HCT116 (cell line): ENCODE measurements at regions not wholly inside any gene's neighbourhood (a gene's known extent, or its start where the extent isn't known, plus 50 kb on each side); places are given as distances from the start of the nearest gene placed in this dataset.

ENCODE experiments used
- ATAC-seq: fragments of 200-7000 bp; cut with Tn5 transposase; 2 replicates; pipeline ENCODE4 v1.9.1; 2020; ENCODE audit warnings: mild to moderate bottlenecking, moderate library complexity
- BruUV-seq: library from RNA; stranded (reverse); fragments of 400-500 nt; replicated peaks from 2 replicates; lab custom pipeline; 2021; lab: Mats Ljungman, UMichigan
- CTCF ChIA-PET: fragments of 300-600 bp; sonication (Branson Sonifier 250); formaldehyde crosslinking; loops from one replicate; lab custom pipeline; 2021; ENCODE audit warnings: antibody characterized with exemption; lab: Charles Lee
- POLR2A ChIA-PET: fragments of 300-600, 350-600 bp; sonication (Branson Sonifier 250); formaldehyde crosslinking; loops from one replicate; lab custom pipeline; 2021; ENCODE audit warnings: antibody characterized with exemption; lab: Charles Lee
- RAD21 ChIA-PET, 2 experiments: fragments of 300-600 bp; sonication (Branson Sonifier 250); formaldehyde crosslinking; loops; one replicate each; lab custom pipeline; 2023; ENCODE audit warnings: low total read pairs in 2 of 2; ENCODE audit not compliant: uncharacterized antibody in 2 of 2, unreplicated experiment in 2 of 2, low non-redundant PET in 1 of 2; lab: Charles Lee
- DNase-seq: peaks from one replicate; pipeline ENCODE4 v3.0.0-alpha.2; 2010; ENCODE audit warnings: low read depth, low spot score
- H2AFZ ChIP-seq: fragments of 200-600 bp; shearing (Covaris generic), sonication (generic); 2 replicates; pipeline ENCODE4 v1.6.1; 2017; ENCODE audit warnings: low read depth, mixed run types, mixed read lengths, antibody characterized with exemption, low read length; ENCODE audit not compliant: poor library complexity, severe bottlenecking
- H3K27ac ChIP-seq: 2 replicates; pipeline ENCODE4 v1.5.1; 2012; ENCODE audit warnings: low read depth, low read length
- H3K27me3 ChIP-seq: fragments of 200-600 bp; sonication (generic); 2 replicates; pipeline ENCODE4 v1.6.1; 2016; ENCODE audit warnings: mixed run types, low read length, mixed read lengths; ENCODE audit not compliant: insufficient read depth
- H3K36me3 ChIP-seq, 2 experiments: fragments of 200-500 bp in 1 of 2; fragments of 200-600 bp in 1 of 2; sonication (Bioruptor generic) in 1 of 2; sonication (generic) in 1 of 2; 2 replicates each; pipeline versions ENCODE4 v1.5.1 to v1.6.1; 2014 to 2016; ENCODE audit warnings: low read length in 2 of 2, inconsistent platforms in 1 of 2, mixed read lengths in 1 of 2, mixed run types in 1 of 2; ENCODE audit not compliant: insufficient read depth in 2 of 2, control insufficient read depth in 1 of 2
- H3K4me1 ChIP-seq, 2 experiments: fragments of 200-600 bp in 1 of 2; sonication (generic) in 1 of 2; 2 replicates each; pipeline versions ENCODE4 v1.5.1 to v1.6.1; 2012 to 2017; ENCODE audit warnings: low read length in 2 of 2, inconsistent platforms in 1 of 2, mild to moderate bottlenecking in 1 of 2, mixed read lengths in 1 of 2, mixed run types in 1 of 2, moderate library complexity in 1 of 2; ENCODE audit not compliant: insufficient read depth in 2 of 2, control insufficient read depth in 1 of 2
- H3K4me2 ChIP-seq: fragments of 200-600 bp; sonication (generic); 2 replicates; pipeline ENCODE4 v1.6.1; 2017; ENCODE audit warnings: mixed run types, low read length, mixed read lengths
- H3K4me3 ChIP-seq, 2 experiments: fragments of 200-600 bp in 1 of 2; sonication (generic) in 1 of 2; replicated peaks in 1 of 2; 2 replicates each; pipeline ENCODE4 v1.5.1; 2011 to 2016; ENCODE audit warnings: low read length in 2 of 2, control low read depth in 1 of 2, low read depth in 1 of 2, mild to moderate bottlenecking in 1 of 2, mixed read lengths in 1 of 2, mixed run types in 1 of 2
- H3K79me2 ChIP-seq: fragments of 200-600 bp; sonication (generic); 2 replicates; pipeline ENCODE4 v1.6.1; 2017; ENCODE audit warnings: mild to moderate bottlenecking, mixed run types, low read length, moderate library complexity, mixed read lengths; ENCODE audit not compliant: insufficient read depth
- H3K9ac ChIP-seq: fragments of 200-600 bp; sonication (generic); 2 replicates; pipeline ENCODE4 v1.6.1; 2016; ENCODE audit warnings: low read length, mixed read lengths
- H3K9me2 ChIP-seq: fragments of 200-600 bp; sonication (generic), shearing (Covaris generic); 2 replicates; pipeline ENCODE4 v1.6.1; 2017; ENCODE audit warnings: mixed run types, mild to moderate bottlenecking, moderate library complexity; ENCODE audit not compliant: insufficient read depth
- H3K9me3 ChIP-seq, 2 experiments: fragments of 200-500 bp in 1 of 2; fragments of 200-600 bp in 1 of 2; sonication (Bioruptor generic) in 1 of 2; sonication (generic) in 1 of 2; 2 replicates each; pipeline ENCODE4 v1.6.1; 2014 to 2017; ENCODE audit warnings: low read length in 2 of 2, mixed read lengths in 2 of 2, inconsistent platforms in 1 of 2, low read depth in 1 of 2, mild to moderate bottlenecking in 1 of 2, mixed run types in 1 of 2, moderate library complexity in 1 of 2; ENCODE audit not compliant: control insufficient read depth in 1 of 2, insufficient read depth in 1 of 2
- H4K20me1 ChIP-seq: fragments of 200-600 bp; sonication (generic), shearing (Covaris generic); 2 replicates; pipeline ENCODE4 v1.6.1; 2017; ENCODE audit warnings: mixed run types, mild to moderate bottlenecking, moderate library complexity; ENCODE audit not compliant: insufficient read depth
- CBX3 ChIP-seq: IDR thresholded peaks from 2 replicates; pipeline ENCODE4 v1.6.1; 2012; ENCODE audit warnings: low read depth
- CEBPB ChIP-seq: IDR thresholded peaks from 2 replicates; pipeline ENCODE4 v1.6.1; 2012; ENCODE audit warnings: low read depth
- EZH2 ChIP-seq: fragments of 200-600 bp; sonication (generic); IDR thresholded peaks from 2 replicates; pipeline ENCODE4 v1.6.1; 2017; ENCODE audit warnings: antibody characterized with exemption, mixed run types
- POLR2A ChIP-seq: IDR thresholded peaks from 2 replicates; pipeline ENCODE4 v1.7.0; 2011; ENCODE audit warnings: borderline replicate concordance; ENCODE audit not compliant: insufficient read depth, insufficient read length; ENCODE audit errors: extremely low read depth
- POLR2AphosphoS5 ChIP-seq: IDR thresholded peaks from 2 replicates; pipeline ENCODE4 v1.6.1; 2011; ENCODE audit warnings: mild to moderate bottlenecking, low read depth, low read length, moderate library complexity
- RAD21 ChIP-seq: IDR thresholded peaks from 2 replicates; pipeline ENCODE4 v1.6.1; 2012; ENCODE audit warnings: low read depth, mild to moderate bottlenecking
- SIN3A ChIP-seq: IDR thresholded peaks from 2 replicates; pipeline ENCODE4 v1.6.1; 2012; ENCODE audit warnings: low read depth
- SRF ChIP-seq: IDR thresholded peaks from 2 replicates; pipeline ENCODE4 v1.6.1; 2012; ENCODE audit warnings: low read depth
- YY1 ChIP-seq: IDR thresholded peaks from 2 replicates; pipeline ENCODE4 v1.6.1; 2011; ENCODE audit warnings: low read length, low read depth, moderate library complexity, mild to moderate bottlenecking; ENCODE audit not compliant: insufficient replicate concordance; ENCODE audit errors: extremely low read depth
- intact Hi-C: fragments of 100-400 bp; cut with micrococcal nuclease; formaldehyde crosslinking; loops from 2 replicates; pipeline ENCODE4 v1.10.0; 2022
- TF ChIP-seq, protein P1 (sequence below): IDR thresholded peaks from 2 replicates; pipeline ENCODE4 v1.6.1; 2012; ENCODE audit warnings: low read depth
- TF ChIP-seq, protein P2 (sequence below): IDR thresholded peaks from 2 replicates; pipeline ENCODE4 v1.6.1; 2011; ENCODE audit warnings: mild to moderate bottlenecking, low read length, moderate library complexity; ENCODE audit not compliant: insufficient replicate concordance; ENCODE audit errors: extremely low read depth

DNA sequence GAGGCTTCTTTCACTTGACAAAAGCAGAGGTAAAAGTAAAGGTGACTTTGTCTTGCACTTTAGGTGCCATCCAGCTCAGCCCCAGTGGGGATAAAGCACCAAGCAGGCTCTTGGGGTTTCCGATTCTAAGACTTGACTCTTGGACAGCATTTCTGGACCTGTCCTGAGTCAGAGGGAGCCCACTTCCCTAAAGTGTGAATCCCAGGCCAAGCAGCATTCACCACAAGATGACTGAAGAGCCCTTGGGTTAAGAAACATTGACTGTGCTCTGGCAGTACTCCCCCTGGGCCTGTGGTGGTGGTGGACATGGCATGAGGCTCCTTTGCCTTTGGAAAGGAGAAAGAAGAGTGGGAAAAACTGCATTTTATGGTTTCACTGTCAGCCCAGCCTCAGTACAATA is 638.0 kb upstream of the VRK2 start:
- Histone ChIP-seq H3K36me3 (no peaks in the 10 kb centered on the region), H3K9me2 (no peaks in the 10 kb centered on the region), H4K20me1 (no peaks in the 10 kb centered on the region), H3K79me2 (no peaks in the 10 kb centered on the region), H3K27ac (no peak overlapping the region), H3K9me3 (no peaks in the 10 kb centered on the region), H3K4me2 (no peak overlapping the region), H2AFZ (no peak overlapping the region), H3K4me3 (no peak overlapping the region), H3K27me3 (no peaks in the 10 kb centered on the region), H3K4me1 (no peaks in the 10 kb centered on the region), H3K9ac (no peak overlapping the region)
- RAD21 ChIA-PET = no interaction called here
- no TSS peak for BruUV-seq
- ATAC-seq (no peak), DNase-seq (no peak)
- TF ChIP-seq, protein P1, sequence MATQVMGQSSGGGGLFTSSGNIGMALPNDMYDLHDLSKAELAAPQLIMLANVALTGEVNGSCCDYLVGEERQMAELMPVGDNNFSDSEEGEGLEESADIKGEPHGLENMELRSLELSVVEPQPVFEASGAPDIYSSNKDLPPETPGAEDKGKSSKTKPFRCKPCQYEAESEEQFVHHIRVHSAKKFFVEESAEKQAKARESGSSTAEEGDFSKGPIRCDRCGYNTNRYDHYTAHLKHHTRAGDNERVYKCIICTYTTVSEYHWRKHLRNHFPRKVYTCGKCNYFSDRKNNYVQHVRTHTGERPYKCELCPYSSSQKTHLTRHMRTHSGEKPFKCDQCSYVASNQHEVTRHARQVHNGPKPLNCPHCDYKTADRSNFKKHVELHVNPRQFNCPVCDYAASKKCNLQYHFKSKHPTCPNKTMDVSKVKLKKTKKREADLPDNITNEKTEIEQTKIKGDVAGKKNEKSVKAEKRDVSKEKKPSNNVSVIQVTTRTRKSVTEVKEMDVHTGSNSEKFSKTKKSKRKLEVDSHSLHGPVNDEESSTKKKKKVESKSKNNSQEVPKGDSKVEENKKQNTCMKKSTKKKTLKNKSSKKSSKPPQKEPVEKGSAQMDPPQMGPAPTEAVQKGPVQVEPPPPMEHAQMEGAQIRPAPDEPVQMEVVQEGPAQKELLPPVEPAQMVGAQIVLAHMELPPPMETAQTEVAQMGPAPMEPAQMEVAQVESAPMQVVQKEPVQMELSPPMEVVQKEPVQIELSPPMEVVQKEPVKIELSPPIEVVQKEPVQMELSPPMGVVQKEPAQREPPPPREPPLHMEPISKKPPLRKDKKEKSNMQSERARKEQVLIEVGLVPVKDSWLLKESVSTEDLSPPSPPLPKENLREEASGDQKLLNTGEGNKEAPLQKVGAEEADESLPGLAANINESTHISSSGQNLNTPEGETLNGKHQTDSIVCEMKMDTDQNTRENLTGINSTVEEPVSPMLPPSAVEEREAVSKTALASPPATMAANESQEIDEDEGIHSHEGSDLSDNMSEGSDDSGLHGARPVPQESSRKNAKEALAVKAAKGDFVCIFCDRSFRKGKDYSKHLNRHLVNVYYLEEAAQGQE = no peak
- no peak for TF ChIP-seq CBX3
- TF ChIP-seq RAD21 = no peak
- no peak for TF ChIP-seq YY1
- no peak for TF ChIP-seq CEBPB
- TF ChIP-seq SIN3A = no peak
- no peak for TF ChIP-seq EZH2
- CTCF ChIA-PET = no interaction called here
- intact Hi-C loops = no loop called here
- POLR2A ChIA-PET = no interaction called here

DNA sequence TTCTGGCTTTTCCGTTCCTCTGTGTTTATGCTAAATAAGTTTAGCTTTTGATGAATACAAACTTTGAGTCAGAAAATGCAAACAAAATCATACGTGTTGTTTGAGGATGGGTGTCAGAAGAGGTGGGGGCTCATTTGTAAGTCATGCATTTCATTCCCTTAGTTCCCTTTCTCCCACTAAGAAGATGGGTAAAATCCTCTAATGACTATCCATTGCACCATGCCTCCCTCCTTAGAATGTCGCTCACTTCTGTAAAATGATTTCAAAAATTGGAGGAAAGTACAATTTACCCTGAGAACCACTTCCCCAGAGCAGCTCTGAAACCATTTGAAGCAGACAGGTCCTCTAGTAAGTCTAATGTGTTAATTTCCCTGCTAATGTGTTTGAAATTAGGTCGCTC is 629.6 kb upstream of the VRK2 start:
- Histone ChIP-seq H3K27me3 (no peaks in the 10 kb centered on the region), H3K9me3 (no peaks in the 10 kb centered on the region), H4K20me1 (no peaks in the 10 kb centered on the region), H3K9me2 (no peaks in the 10 kb centered on the region), H3K36me3 (no peaks in the 10 kb centered on the region), H3K4me3 (no peak overlapping the region), H3K27ac (no peak overlapping the region), H3K9ac (no peak overlapping the region), H3K4me2 (no peak overlapping the region), H3K79me2 (no peaks in the 10 kb centered on the region), H3K4me1 (no peaks in the 10 kb centered on the region), H2AFZ (no peak overlapping the region)
- RAD21 ChIA-PET = no interaction called here
- no TSS peak for BruUV-seq
- POLR2A ChIA-PET = no interaction called here
- ATAC-seq (no peak), DNase-seq (no peak)
- no peak for TF ChIP-seq CBX3
- no peak for TF ChIP-seq RAD21
- TF ChIP-seq POLR2A = no peak
- TF ChIP-seq POLR2AphosphoS5 = no peak
- TF ChIP-seq, protein P2, sequence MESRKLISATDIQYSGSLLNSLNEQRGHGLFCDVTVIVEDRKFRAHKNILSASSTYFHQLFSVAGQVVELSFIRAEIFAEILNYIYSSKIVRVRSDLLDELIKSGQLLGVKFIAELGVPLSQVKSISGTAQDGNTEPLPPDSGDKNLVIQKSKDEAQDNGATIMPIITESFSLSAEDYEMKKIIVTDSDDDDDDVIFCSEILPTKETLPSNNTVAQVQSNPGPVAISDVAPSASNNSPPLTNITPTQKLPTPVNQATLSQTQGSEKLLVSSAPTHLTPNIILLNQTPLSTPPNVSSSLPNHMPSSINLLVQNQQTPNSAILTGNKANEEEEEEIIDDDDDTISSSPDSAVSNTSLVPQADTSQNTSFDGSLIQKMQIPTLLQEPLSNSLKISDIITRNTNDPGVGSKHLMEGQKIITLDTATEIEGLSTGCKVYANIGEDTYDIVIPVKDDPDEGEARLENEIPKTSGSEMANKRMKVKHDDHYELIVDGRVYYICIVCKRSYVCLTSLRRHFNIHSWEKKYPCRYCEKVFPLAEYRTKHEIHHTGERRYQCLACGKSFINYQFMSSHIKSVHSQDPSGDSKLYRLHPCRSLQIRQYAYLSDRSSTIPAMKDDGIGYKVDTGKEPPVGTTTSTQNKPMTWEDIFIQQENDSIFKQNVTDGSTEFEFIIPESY = no peak
- no peak for TF ChIP-seq SRF
- CTCF ChIA-PET = no interaction called here
- intact Hi-C loops = no loop called here
